ENCODE measurements at regions not wholly inside any gene's neighbourhood (a gene's known extent, or its start where the extent isn't known, plus 50 kb on each side); places are given as distances from the start of the nearest gene placed in this dataset.
A peak's percentile ranks its signal among the peaks of the same experiment; 100 is the strongest.

GRCh38 chr1:198015309-198015708 is 98.1 kb downstream of the LHX9 start:
- TF ChIP-seq CTCF (IDR thresholded peaks at IDR 0.05; ENCODE audit: partially characterized antibody, unreplicated experiment) = no peak
- peaks cover 2% of the 10 kb centered on the region for H3K9me3 Mint-ChIP-seq (ENCODE audit: unreplicated experiment)
- H3K4me3 Mint-ChIP-seq (ENCODE audit: unreplicated experiment) = no peak overlapping the region

GRCh38 chr1:198018529-198018928 is 101.4 kb downstream of the LHX9 start:
- peaks cover 7% of the 10 kb centered on the region for H3K4me1 Mint-ChIP-seq (ENCODE audit: low read depth, unreplicated experiment)
- H3K36me3 Mint-ChIP-seq (ENCODE audit: unreplicated experiment) = no peaks in the 10 kb centered on the region
- H3K27me3 Mint-ChIP-seq (ENCODE audit: unreplicated experiment) = no peaks in the 10 kb centered on the region
- TF ChIP-seq CTCF (IDR thresholded peaks at IDR 0.05; ENCODE audit: partially characterized antibody, unreplicated experiment) = no peak
- H3K27ac Mint-ChIP-seq (ENCODE audit: unreplicated experiment) = no peak overlapping the region
- no peak overlapping the region for H3K4me3 Mint-ChIP-seq (ENCODE audit: unreplicated experiment)
- H3K9me3 Mint-ChIP-seq (ENCODE audit: unreplicated experiment) = peaks cover 2% of the 10 kb centered on the region
- DNase-seq = no peak

More at GRCh38 chr1:198015309-198015708, 98.1 kb downstream of the LHX9 start:
- peaks cover 8% of the 10 kb centered on the region for H3K36me3 Mint-ChIP-seq (ENCODE audit: unreplicated experiment)
- peaks cover 7% of the 10 kb centered on the region for H3K4me1 Mint-ChIP-seq (ENCODE audit: low read depth, unreplicated experiment)
- no peak for DNase-seq
- H3K27me3 Mint-ChIP-seq (ENCODE audit: unreplicated experiment) = no peaks in the 10 kb centered on the region
- no peak overlapping the region for H3K27ac Mint-ChIP-seq (ENCODE audit: unreplicated experiment)

GRCh38 chr1:198019126-198019525 is 102.0 kb downstream of the LHX9 start:
- H3K4me1 Mint-ChIP-seq (ENCODE audit: low read depth, unreplicated experiment) = peaks cover 4% of the 10 kb centered on the region
- no peaks in the 10 kb centered on the region for H3K36me3 Mint-ChIP-seq (ENCODE audit: unreplicated experiment)
- H3K27ac Mint-ChIP-seq (ENCODE audit: unreplicated experiment) = no peak overlapping the region
- H3K4me3 Mint-ChIP-seq (ENCODE audit: unreplicated experiment) = no peak overlapping the region
- no peak for TF ChIP-seq CTCF (IDR thresholded peaks at IDR 0.05; ENCODE audit: partially characterized antibody, unreplicated experiment)
- H3K27me3 Mint-ChIP-seq (ENCODE audit: unreplicated experiment) = no peaks in the 10 kb centered on the region
- no peak for DNase-seq
- H3K9me3 Mint-ChIP-seq (ENCODE audit: unreplicated experiment) = peaks cover 2% of the 10 kb centered on the region

GRCh38 chr1:198024336-198024735 is 107.2 kb downstream of the LHX9 start:
- Mint-ChIP-seq H3K36me3 (ENCODE audit: unreplicated experiment) (no peaks in the 10 kb centered on the region), H3K27me3 (ENCODE audit: unreplicated experiment) (no peaks in the 10 kb centered on the region), H3K4me3 (ENCODE audit: unreplicated experiment) (no peak overlapping the region), H3K27ac (ENCODE audit: unreplicated experiment) (peak overlapping the region; percentile 2), H3K4me1 (ENCODE audit: low read depth, unreplicated experiment) (no peaks in the 10 kb centered on the region), H3K9me3 (ENCODE audit: unreplicated experiment) (peaks cover 2% of the 10 kb centered on the region)
- no peak for TF ChIP-seq CTCF (IDR thresholded peaks at IDR 0.05; ENCODE audit: partially characterized antibody, unreplicated experiment)
- DNase-seq = no peak

GRCh38 chr1:198024782-198025181 is 107.6 kb downstream of the LHX9 start:
- H3K27me3 Mint-ChIP-seq (ENCODE audit: unreplicated experiment) = no peaks in the 10 kb centered on the region
- no peaks in the 10 kb centered on the region for H3K36me3 Mint-ChIP-seq (ENCODE audit: unreplicated experiment)
- no peak for DNase-seq
- no peaks in the 10 kb centered on the region for H3K4me1 Mint-ChIP-seq (ENCODE audit: low read depth, unreplicated experiment)
- no peak overlapping the region for H3K4me3 Mint-ChIP-seq (ENCODE audit: unreplicated experiment)
- no peak for TF ChIP-seq CTCF (IDR thresholded peaks at IDR 0.05; ENCODE audit: partially characterized antibody, unreplicated experiment)
- H3K9me3 Mint-ChIP-seq (ENCODE audit: unreplicated experiment) = peaks cover 2% of the 10 kb centered on the region
- H3K27ac Mint-ChIP-seq (ENCODE audit: unreplicated experiment) = peak overlapping the region; percentile 2

All from glutamatergic neuron (in vitro differentiated cells).